C1 segment of cervical spinal cord (tissue), 14 donors: ENCODE measurements at regions not wholly inside any gene's neighbourhood (a gene's known extent, or its start where the extent isn't known, plus 50 kb on each side); places are given as distances from the start of the nearest gene placed in this dataset.

Experiments
- DNase-seq, 14 donors: peaks; one replicate each; lab custom pipeline; 2025; lab: John Stamatoyannopoulos, UW

GRCh38 chr13:73967397-73968165 lies 166.6 kb downstream of the KLF12 start:
- DNase-seq: no peak

GRCh38 chr13:73966331-73966730 lies 167.9 kb downstream of the KLF12 start:
- no peak for DNase-seq

- DNase-seq: no peak
These were observed 171.9 kb downstream of the KLF12 start for GRCh38 chr13:73962284-73962683.

GRCh38 chr13:73961181-73961580 lies 173.0 kb downstream of the KLF12 start:
- no peak for DNase-seq

- no peak for DNase-seq
These were observed 173.7 kb downstream of the KLF12 start for GRCh38 chr13:73960474-73960873.

- DNase-seq: no peak
These were observed 175.4 kb downstream of the KLF12 start for GRCh38 chr13:73958657-73959397.

- DNase-seq: no peak
These were observed 176.3 kb downstream of the KLF12 start for GRCh38 chr13:73957889-73958288.

GRCh38 chr13:73956795-73957408 lies 177.3 kb downstream of the KLF12 start:
- DNase-seq: no peak

- DNase-seq: no peak
These were observed 178.2 kb downstream of the KLF12 start for GRCh38 chr13:73955977-73956500.

- no peak for DNase-seq
These were observed 179.4 kb downstream of the KLF12 start for GRCh38 chr13:73954808-73955207.

- no peak for DNase-seq
These were observed 181.6 kb downstream of the KLF12 start for GRCh38 chr13:73952648-73953047.

GRCh38 chr13:73948848-73949529 lies 185.2 kb downstream of the KLF12 start:
- no peak for DNase-seq

GRCh38 chr13:73945871-73946270 lies 188.3 kb downstream of the KLF12 start:
- peak in 6 of 14 donors; percentile 0 to 47 (median 17) for DNase-seq

- no peak for DNase-seq
These were observed 188.8 kb downstream of the KLF12 start for GRCh38 chr13:73945382-73945781.

GRCh38 chr13:73943965-73944233 lies 190.3 kb downstream of the KLF12 start:
- no peak for DNase-seq

GRCh38 chr13:73943137-73943964 lies 190.9 kb downstream of the KLF12 start:
- DNase-seq: no peak

GRCh38 chr13:73941752-73942151 lies 192.5 kb downstream of the KLF12 start:
- no peak for DNase-seq

GRCh38 chr13:73940098-73940497 lies 194.1 kb downstream of the KLF12 start:
- DNase-seq: no peak

GRCh38 chr13:73939603-73940002 lies 194.6 kb downstream of the KLF12 start:
- DNase-seq: no peak

- DNase-seq: no peak
These were observed 195.2 kb downstream of the KLF12 start for GRCh38 chr13:73939071-73939380.

- no peak for DNase-seq
These were observed 195.7 kb downstream of the KLF12 start for GRCh38 chr13:73938372-73939070.
